Activated CD4-positive, alpha-beta T cell treated with anti-CD3 and anti-CD28 coated beads, Interleukin-2, amount 10 ng/mL, durations not matched to agents 7 days and 5 days (primary cell): ENCODE measurements at regions not wholly inside any gene's neighbourhood (a gene's known extent, or its start where the extent isn't known, plus 50 kb on each side); places are given as distances from the start of the nearest gene placed in this dataset.

Source experiments
- CTCF ChIA-PET: fragments of 350-600 bp; sonication (Branson Sonifier 250); formaldehyde crosslinking; loops from one replicate; lab custom pipeline; 2021; ENCODE audit warnings: antibody characterized with exemption; lab: Charles Lee
- POLR2A ChIA-PET: fragments of 350-600 bp; sonication (Branson Sonifier 250); formaldehyde crosslinking; loops from one replicate; lab custom pipeline; 2021; ENCODE audit warnings: antibody characterized with exemption; lab: Charles Lee
- DNase-seq: peaks from one replicate; pipeline ENCODE4 v3.0.0-alpha.2; 2020
- H3K27ac Mint-ChIP-seq: one replicate; pipeline ENCODE4 v1.8.0; 2021; ENCODE audit warnings: mild to moderate bottlenecking, moderate library complexity, mixed read lengths
- H3K27me3 Mint-ChIP-seq: one replicate; pipeline ENCODE4 v1.8.0; 2021; ENCODE audit warnings: mixed read lengths
- H3K36me3 Mint-ChIP-seq: one replicate; pipeline ENCODE4 v1.8.0; 2021; ENCODE audit warnings: low read depth, mixed read lengths
- H3K4me1 Mint-ChIP-seq: one replicate; pipeline ENCODE4 v1.8.0; 2021; ENCODE audit warnings: mixed read lengths
- H3K4me3 Mint-ChIP-seq: one replicate; pipeline ENCODE4 v1.8.0; 2021; ENCODE audit warnings: mild to moderate bottlenecking, moderate library complexity, mixed read lengths
- H3K9me3 Mint-ChIP-seq: one replicate; pipeline ENCODE4 v1.8.0; 2021; ENCODE audit warnings: mixed read lengths

DNA sequence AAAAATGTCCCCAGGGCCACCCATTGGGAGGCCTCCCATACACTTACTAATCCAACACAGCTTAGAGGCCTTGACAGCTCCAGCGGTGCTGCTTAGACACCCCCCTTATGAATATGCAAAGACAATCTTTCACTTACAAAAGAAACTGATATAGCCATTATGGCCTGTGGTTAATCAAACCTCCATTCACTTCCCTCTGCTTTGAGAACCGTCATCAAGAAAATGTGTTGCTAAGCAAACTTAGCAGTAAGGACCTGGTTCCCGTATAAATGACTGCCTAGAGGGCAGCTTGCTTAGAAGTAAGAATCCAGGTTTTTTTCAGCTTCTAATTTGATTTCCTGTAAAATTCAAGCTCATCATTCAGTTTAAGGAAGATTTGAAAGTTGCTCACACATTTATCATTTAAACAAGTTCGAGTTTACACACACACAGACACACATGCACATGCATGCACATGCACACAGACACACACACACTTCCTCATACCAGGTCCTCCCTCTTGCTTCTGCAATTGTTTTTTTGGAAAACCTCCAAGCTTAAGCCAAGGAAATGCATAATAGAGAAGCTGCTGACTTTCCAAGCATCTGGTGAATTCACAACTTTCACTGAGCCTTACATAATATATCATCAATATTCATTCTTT, 137.7 kb upstream of the BLID start:
- DNase-seq = no peak
- ChIA-PET CTCF (interaction anchor here (1.2 kb wide), 1 partner anchor 9 kb away, joined by 3 read pairs; no protein-coding TSS in a partner anchor), POLR2A (no interaction called here)
- Mint-ChIP-seq H3K4me3 (no peak overlapping the region), H3K27me3 (peaks cover 3% of the 10 kb centered on the region), H3K9me3 (no peaks in the 10 kb centered on the region), H3K27ac (no peak overlapping the region), H3K4me1 (no peaks in the 10 kb centered on the region), H3K36me3 (no peaks in the 10 kb centered on the region)

DNA sequence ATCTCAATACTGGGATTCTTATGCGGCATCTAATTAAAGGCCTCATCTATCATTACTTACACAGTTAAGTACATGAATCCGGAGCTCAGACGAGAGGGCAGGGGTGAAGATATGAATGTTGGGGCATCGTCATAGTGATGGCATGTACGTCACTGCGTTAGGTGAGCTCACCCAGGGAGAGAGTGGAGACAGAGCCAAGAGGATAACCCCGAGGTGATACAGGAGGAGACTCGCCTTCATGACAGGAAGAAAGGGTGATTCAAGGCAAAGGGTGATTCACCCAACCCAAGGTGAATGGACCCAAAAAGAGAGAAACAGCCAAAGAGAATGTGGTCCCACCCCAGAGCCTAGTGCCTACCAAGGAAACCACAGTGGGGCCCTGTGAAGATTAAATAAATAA, 132.9 kb upstream of the BLID start:
- H3K4me1 Mint-ChIP-seq = no peaks in the 10 kb centered on the region
- no peaks in the 10 kb centered on the region for H3K36me3 Mint-ChIP-seq
- no peak overlapping the region for H3K27ac Mint-ChIP-seq
- ChIA-PET CTCF (no interaction called here), POLR2A (no interaction called here)
- H3K9me3 Mint-ChIP-seq = no peaks in the 10 kb centered on the region
- peaks cover 3% of the 10 kb centered on the region for H3K27me3 Mint-ChIP-seq
- H3K4me3 Mint-ChIP-seq = no peak overlapping the region
- DNase-seq = no peak

DNA sequence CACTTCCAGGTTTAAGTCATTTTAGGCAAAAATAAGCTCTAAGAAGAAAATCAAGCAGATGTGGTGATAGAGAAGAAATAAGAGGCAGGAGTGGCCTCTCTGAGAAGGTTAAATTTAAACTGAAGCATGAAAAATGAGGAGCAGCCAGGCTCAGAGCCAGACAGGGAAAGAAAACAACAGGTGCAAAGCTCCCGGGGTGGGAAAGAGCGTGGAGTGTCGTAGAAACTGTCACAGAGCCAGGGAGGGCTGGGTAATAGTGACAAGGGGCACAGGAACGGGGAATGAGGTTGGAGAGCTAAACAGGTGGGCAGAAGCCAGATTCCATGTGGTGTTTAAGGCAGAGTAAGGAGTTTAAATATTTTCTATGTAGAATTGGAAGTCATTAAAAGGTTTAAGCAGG, 132.1 kb upstream of the BLID start:
- Mint-ChIP-seq H3K27me3 (peaks cover 3% of the 10 kb centered on the region), H3K27ac (no peak overlapping the region), H3K36me3 (no peaks in the 10 kb centered on the region), H3K4me3 (no peak overlapping the region), H3K9me3 (no peaks in the 10 kb centered on the region), H3K4me1 (no peaks in the 10 kb centered on the region)
- ChIA-PET CTCF (no interaction called here), POLR2A (no interaction called here)
- no peak for DNase-seq

DNA sequence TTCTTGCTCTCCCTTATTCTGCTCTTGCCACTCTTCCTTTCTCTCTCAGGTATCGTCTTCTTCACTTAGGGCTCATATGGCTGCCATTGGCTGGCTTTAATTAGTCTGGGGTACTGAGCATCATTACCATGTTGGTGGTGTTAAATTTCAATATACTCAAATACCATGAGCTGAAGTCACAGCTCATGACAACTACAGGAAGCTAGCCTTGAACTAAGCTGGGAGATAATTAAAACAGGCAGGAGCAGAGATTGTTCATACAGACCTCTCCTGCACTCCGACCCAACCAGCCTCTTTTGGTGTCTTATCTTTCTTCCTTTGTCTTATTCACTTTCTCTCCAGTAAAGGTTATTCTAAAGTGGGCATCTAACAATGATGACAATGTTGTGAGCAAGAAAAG, 130.9 kb upstream of the BLID start:
- Mint-ChIP-seq H3K27ac (no peak overlapping the region), H3K36me3 (no peaks in the 10 kb centered on the region), H3K4me1 (no peaks in the 10 kb centered on the region), H3K27me3 (no peaks in the 10 kb centered on the region), H3K4me3 (no peak overlapping the region), H3K9me3 (no peaks in the 10 kb centered on the region)
- POLR2A ChIA-PET = interaction anchor here (0.6 kb wide), 1 partner anchor 1155 kb away, joined by 3 read pairs; no protein-coding TSS in a partner anchor
- DNase-seq = no peak
- CTCF ChIA-PET = no interaction called here

DNA sequence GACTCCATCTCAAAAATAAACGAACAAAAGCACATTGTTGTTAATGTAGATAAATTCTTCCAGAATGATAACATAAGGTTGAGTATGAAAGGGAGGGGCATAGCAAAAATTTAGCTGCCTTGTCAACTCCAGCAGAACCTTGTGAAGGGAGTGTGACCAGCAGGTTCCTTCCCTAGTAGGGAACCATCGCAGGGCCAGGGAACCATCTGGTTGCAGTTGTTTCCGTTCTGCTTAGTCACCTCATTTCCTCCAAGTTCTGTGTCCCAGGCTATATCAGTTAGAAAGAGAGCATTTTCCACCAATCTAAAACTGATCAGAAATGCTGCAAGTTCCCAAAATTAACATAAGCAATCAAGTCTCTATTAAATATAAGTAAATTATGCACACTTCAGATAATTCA, 126.7 kb upstream of the BLID start:
- H3K4me1 Mint-ChIP-seq = no peaks in the 10 kb centered on the region
- ChIA-PET CTCF (no interaction called here), POLR2A (no interaction called here)
- no peak overlapping the region for H3K27ac Mint-ChIP-seq
- H3K4me3 Mint-ChIP-seq = no peak overlapping the region
- DNase-seq = no peak
- H3K36me3 Mint-ChIP-seq = no peaks in the 10 kb centered on the region
- peaks cover 2% of the 10 kb centered on the region for H3K9me3 Mint-ChIP-seq
- H3K27me3 Mint-ChIP-seq = no peaks in the 10 kb centered on the region

DNA sequence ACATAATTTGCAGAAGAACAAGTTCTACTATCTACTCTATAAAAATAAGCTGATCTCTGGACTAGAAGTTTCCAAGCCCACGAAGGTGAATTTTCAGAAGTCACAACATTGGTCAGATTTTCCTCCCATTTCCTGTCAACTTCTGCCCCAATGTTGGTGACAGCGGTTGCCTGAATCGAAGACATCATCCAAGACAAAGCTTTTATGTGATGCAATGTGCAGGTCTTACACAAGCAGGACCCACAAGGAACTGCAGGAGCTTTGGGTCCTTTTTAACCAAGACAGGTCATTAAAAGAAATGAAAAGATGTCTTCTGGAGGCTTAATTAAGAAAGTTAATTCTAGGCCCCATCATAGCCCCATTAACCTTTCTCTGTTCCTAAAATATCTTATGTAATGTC, 125.6 kb upstream of the BLID start:
- no peak for DNase-seq
- POLR2A ChIA-PET = no interaction called here
- H3K27me3 Mint-ChIP-seq = no peaks in the 10 kb centered on the region
- H3K36me3 Mint-ChIP-seq = no peaks in the 10 kb centered on the region
- CTCF ChIA-PET = no interaction called here
- H3K4me1 Mint-ChIP-seq = no peaks in the 10 kb centered on the region
- no peak overlapping the region for H3K4me3 Mint-ChIP-seq
- peaks cover 2% of the 10 kb centered on the region for H3K9me3 Mint-ChIP-seq
- no peak overlapping the region for H3K27ac Mint-ChIP-seq

DNA sequence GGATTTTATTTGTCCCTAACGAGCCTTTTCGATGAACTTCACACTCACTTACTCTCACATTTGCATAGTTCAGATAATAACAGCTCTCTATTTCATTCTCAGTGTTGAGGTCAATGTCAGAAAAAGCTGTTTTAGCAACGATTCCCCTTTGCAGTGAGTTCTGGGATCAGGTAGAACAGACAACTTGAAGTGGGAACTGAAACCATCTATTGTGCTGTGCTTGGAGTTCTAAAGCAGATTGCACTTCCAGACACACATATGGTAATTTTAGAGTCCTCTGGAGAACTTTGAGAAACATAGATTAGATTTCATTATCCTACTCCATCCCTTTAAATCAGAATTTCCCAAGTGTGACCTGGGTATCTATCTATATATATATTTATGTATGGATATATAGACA, 124.6 kb upstream of the BLID start:
- Mint-ChIP-seq H3K9me3 (peaks cover 2% of the 10 kb centered on the region), H3K4me1 (no peaks in the 10 kb centered on the region), H3K4me3 (no peak overlapping the region), H3K36me3 (no peaks in the 10 kb centered on the region), H3K27me3 (no peaks in the 10 kb centered on the region), H3K27ac (no peak overlapping the region)
- ChIA-PET POLR2A (no interaction called here), CTCF (interaction anchor here (0.6 kb wide), 1 partner anchor 1280 kb away, joined by 4 read pairs; no protein-coding TSS in a partner anchor)
- no peak for DNase-seq

DNA sequence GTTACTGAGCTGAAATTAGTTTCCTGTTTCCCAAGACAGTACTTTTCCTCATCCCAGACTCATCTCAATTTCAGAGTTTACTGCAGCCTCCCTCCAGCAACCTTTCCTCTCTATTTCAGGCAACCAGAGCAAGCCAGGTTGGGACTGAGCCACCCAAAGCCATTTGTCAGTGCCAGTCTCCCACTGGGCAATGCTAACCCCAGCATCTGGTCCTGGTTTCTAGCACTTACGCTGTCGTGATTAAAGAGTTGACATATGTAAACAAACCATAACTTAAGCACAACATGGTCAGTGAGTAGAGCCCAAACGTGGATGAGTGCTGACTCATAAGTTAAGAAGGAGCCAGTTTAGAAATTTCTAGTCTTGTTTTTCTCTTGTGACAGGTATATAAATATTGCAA, 119.6 kb upstream of the BLID start:
- Mint-ChIP-seq H3K36me3 (no peaks in the 10 kb centered on the region), H3K27ac (no peak overlapping the region), H3K9me3 (peaks cover 2% of the 10 kb centered on the region), H3K4me1 (no peaks in the 10 kb centered on the region), H3K4me3 (no peak overlapping the region), H3K27me3 (no peaks in the 10 kb centered on the region)
- POLR2A ChIA-PET = no interaction called here
- CTCF ChIA-PET = interaction anchor here (1.3 kb wide), 1 partner anchor 10 kb away, joined by 3 read pairs; no protein-coding TSS in a partner anchor
- DNase-seq = no peak

DNA sequence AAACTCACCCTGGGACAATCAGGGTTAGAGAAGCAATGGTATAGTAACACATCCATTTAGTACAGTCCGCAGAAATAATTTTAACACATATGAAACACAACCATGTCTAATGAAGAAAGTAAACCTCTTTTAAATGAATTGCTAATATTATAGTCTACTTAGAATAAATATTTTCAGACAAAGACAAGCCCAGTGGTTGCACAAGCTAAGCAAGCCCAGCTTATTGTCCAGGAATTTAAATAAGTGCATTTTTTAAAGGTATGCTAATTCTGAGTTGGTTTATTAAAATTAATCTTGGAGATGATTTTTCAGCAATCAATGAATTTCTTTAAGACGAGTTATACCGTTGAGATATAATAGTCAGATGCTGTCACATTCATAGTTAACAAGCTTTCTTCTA, 118.8 kb upstream of the BLID start:
- Mint-ChIP-seq H3K27ac (no peak overlapping the region), H3K4me1 (no peaks in the 10 kb centered on the region), H3K27me3 (no peaks in the 10 kb centered on the region), H3K9me3 (peaks cover 2% of the 10 kb centered on the region), H3K4me3 (no peak overlapping the region), H3K36me3 (no peaks in the 10 kb centered on the region)
- ChIA-PET CTCF (interaction anchor here (1.3 kb wide), 1 partner anchor 10 kb away, joined by 3 read pairs; no protein-coding TSS in a partner anchor), POLR2A (no interaction called here)
- no peak for DNase-seq

DNA sequence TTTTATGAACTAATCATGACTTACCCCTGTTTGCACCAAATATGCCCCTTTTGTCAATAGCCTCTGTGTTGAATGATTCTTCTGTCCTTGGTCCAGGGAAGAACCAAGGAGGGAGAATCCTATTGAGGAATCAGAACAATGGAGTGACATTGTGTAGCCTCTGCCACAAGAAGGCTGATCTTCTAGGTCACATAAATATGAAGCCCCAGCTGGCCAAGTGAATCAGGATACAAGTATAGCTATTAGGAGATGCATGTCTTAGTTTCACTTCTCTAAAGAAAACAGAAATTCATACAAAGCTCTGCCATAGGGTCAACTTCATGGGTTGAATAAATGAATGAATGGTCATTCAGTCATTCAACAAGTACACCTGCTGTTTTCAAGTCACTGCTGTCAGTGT, 118.2 kb upstream of the BLID start:
- CTCF ChIA-PET = interaction anchor here (1.3 kb wide), 1 partner anchor 9 kb away, joined by 3 read pairs; no protein-coding TSS in a partner anchor
- H3K27ac Mint-ChIP-seq = no peak overlapping the region
- POLR2A ChIA-PET = no interaction called here

DNA sequence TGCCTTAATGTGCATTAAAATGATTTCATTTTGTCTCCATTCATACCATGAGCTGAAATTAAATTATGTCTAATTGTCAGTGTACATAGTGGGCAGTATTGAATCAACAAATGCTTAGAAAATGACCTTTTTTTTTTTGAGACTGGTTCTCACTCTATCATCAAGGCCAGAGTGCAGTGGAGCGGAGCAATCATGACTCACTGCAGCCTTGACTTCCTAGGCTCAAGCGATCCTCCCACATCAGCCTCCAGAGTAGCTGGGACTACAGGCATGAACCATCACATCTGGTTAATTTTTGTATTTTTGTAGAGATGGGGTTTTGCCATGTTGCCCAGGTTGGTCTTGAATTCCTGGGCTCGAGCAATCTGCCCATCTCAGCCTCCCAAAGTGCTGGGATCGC, 117.0 kb upstream of the BLID start:
- H3K36me3 Mint-ChIP-seq = no peaks in the 10 kb centered on the region
- H3K4me3 Mint-ChIP-seq = no peak overlapping the region
- DNase-seq = no peak
- ChIA-PET POLR2A (no interaction called here), CTCF (no interaction called here)
- H3K27me3 Mint-ChIP-seq = no peaks in the 10 kb centered on the region
- H3K4me1 Mint-ChIP-seq = no peaks in the 10 kb centered on the region
- H3K27ac Mint-ChIP-seq = no peak overlapping the region
- no peaks in the 10 kb centered on the region for H3K9me3 Mint-ChIP-seq

More for the DNA sequence above, 118.2 kb upstream of the BLID start:
- peaks cover 2% of the 10 kb centered on the region for H3K9me3 Mint-ChIP-seq
- H3K36me3 Mint-ChIP-seq = no peaks in the 10 kb centered on the region
- no peaks in the 10 kb centered on the region for H3K27me3 Mint-ChIP-seq
- no peak overlapping the region for H3K4me3 Mint-ChIP-seq
- no peaks in the 10 kb centered on the region for H3K4me1 Mint-ChIP-seq
- DNase-seq = no peak

DNA sequence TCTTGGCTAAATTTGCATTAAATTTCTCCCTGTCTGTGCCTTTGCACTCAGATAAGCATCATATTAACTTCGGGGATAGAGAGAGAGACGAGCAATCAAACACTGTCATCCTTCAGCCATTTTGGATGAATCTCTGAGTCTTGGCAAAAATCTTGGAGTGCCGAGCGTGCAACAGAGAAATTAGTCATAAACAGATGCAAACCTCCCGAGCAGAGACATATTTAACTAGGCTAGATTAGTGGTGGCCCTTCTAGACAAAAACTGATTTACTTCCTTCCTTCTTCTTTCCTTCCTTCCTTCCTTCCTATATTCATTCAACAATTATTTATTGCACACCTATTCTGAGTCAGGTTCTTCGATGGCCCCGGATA, 114.4 kb upstream of the BLID start:
- H3K27ac Mint-ChIP-seq = no peak overlapping the region
- H3K4me3 Mint-ChIP-seq = no peak overlapping the region
- H3K4me1 Mint-ChIP-seq = no peaks in the 10 kb centered on the region
- no peak for DNase-seq
- no peaks in the 10 kb centered on the region for H3K36me3 Mint-ChIP-seq
- POLR2A ChIA-PET = no interaction called here
- CTCF ChIA-PET = no interaction called here
- H3K27me3 Mint-ChIP-seq = peaks cover 3% of the 10 kb centered on the region
- H3K9me3 Mint-ChIP-seq = no peaks in the 10 kb centered on the region

DNA sequence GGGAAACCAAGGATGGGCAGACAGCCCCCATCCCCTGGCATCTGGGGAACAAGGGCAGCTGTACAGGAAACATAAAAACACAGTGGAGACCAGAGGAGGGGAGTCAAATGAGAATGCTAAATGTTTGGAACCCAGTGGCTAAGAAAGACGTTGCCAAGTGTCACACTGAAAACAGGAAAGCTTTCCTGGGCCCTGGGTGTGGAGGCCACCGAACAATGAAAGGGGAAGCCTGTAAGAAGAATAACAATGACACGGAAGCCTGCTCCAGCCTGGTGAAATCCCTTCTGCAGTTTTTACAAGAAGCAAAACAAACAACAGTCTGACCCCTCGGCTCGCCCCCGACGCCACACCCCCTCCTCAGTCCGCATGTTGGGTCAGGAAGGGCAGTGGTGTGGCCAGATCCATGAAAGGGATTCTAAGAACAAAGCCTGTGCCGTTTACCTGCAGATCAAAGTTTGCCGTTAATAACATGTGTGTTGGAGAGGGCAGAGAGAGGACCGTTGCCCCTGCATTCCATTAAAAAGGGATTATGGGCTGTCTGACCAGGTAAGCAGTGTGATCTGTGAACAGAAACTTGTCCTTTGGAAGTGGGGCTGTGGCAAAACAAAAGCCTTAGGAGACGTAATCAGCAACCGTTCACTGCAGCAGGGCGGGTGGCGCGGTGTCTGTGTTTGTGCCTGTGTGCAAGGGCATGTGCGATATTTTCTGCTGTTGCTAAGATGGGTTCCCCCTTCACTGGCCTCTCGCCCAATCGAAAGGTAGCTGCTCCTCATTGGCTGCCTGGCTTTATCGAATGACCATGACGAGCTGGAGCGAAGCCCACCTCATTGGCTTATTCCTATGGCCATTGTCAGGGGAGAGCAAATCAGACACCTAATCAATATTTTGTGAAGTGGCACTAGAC, 113.7 kb upstream of the BLID start:
- CTCF ChIA-PET = interaction anchor here (0.5 kb wide), 1 partner anchor 340 kb away, joined by 3 read pairs; no protein-coding TSS in a partner anchor
- peaks cover 3% of the 10 kb centered on the region for H3K27me3 Mint-ChIP-seq
- no peaks in the 10 kb centered on the region for H3K4me1 Mint-ChIP-seq

More for the DNA sequence above, 113.7 kb upstream of the BLID start:
- H3K36me3 Mint-ChIP-seq = no peaks in the 10 kb centered on the region
- no peak for DNase-seq
- no peak overlapping the region for H3K27ac Mint-ChIP-seq
- POLR2A ChIA-PET = no interaction called here
- no peak overlapping the region for H3K4me3 Mint-ChIP-seq
- no peaks in the 10 kb centered on the region for H3K9me3 Mint-ChIP-seq
